ENCODE measurements at regions not wholly inside any gene's neighbourhood (a gene's known extent, or its start where the extent isn't known, plus 50 kb on each side); places are given as distances from the start of the nearest gene placed in this dataset.

GRCh38 chr5:72760259-72760658, 56.2 kb upstream of the TNPO1 start:
- TF ChIP-seq POLR2A (IDR thresholded peaks at IDR 0.05; ENCODE audit: extremely low read depth, insufficient read length) (no peak), MAX (IDR thresholded peaks at IDR 0.05; ENCODE audit: low read depth, low read length) (no peak), MYC (IDR thresholded peaks at IDR 0.05; ENCODE audit: low read depth, low read length) (no peak)
- TF ChIP-seq, protein P1, sequence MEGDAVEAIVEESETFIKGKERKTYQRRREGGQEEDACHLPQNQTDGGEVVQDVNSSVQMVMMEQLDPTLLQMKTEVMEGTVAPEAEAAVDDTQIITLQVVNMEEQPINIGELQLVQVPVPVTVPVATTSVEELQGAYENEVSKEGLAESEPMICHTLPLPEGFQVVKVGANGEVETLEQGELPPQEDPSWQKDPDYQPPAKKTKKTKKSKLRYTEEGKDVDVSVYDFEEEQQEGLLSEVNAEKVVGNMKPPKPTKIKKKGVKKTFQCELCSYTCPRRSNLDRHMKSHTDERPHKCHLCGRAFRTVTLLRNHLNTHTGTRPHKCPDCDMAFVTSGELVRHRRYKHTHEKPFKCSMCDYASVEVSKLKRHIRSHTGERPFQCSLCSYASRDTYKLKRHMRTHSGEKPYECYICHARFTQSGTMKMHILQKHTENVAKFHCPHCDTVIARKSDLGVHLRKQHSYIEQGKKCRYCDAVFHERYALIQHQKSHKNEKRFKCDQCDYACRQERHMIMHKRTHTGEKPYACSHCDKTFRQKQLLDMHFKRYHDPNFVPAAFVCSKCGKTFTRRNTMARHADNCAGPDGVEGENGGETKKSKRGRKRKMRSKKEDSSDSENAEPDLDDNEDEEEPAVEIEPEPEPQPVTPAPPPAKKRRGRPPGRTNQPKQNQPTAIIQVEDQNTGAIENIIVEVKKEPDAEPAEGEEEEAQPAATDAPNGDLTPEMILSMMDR (IDR thresholded peaks at IDR 0.05; ENCODE audit: low read depth, low read length): no peak
- DNase-seq (ENCODE audit: low read depth): no peak
- no peak overlapping the region for H3K4me3 ChIP-seq (ENCODE audit: low read depth, low read length)

- no peak overlapping the region for H3K4me3 ChIP-seq (ENCODE audit: low read depth, low read length)
- TF ChIP-seq MYC (IDR thresholded peaks at IDR 0.05; ENCODE audit: low read depth, low read length) (no peak), POLR2A (IDR thresholded peaks at IDR 0.05; ENCODE audit: extremely low read depth, insufficient read length) (no peak), MAX (IDR thresholded peaks at IDR 0.05; ENCODE audit: low read depth, low read length) (no peak)
- TF ChIP-seq, protein P1 (IDR thresholded peaks at IDR 0.05; ENCODE audit: low read depth, low read length): no peak
- DNase-seq (ENCODE audit: low read depth): peak; percentile 1
Measured at GRCh38 chr5:72752909-72753308, 63.6 kb upstream of the TNPO1 start.

- H3K4me3 ChIP-seq (ENCODE audit: low read depth, low read length): no peak overlapping the region
- DNase-seq (ENCODE audit: low read depth): no peak
- TF ChIP-seq MAX (IDR thresholded peaks at IDR 0.05; ENCODE audit: low read depth, low read length): no peak
- TF ChIP-seq, protein P1 (IDR thresholded peaks at IDR 0.05; ENCODE audit: low read depth, low read length): no peak
- TF ChIP-seq MYC (IDR thresholded peaks at IDR 0.05; ENCODE audit: low read depth, low read length): no peak
Measured at GRCh38 chr5:72749362-72749997, 67.0 kb upstream of the TNPO1 start.

DNA sequence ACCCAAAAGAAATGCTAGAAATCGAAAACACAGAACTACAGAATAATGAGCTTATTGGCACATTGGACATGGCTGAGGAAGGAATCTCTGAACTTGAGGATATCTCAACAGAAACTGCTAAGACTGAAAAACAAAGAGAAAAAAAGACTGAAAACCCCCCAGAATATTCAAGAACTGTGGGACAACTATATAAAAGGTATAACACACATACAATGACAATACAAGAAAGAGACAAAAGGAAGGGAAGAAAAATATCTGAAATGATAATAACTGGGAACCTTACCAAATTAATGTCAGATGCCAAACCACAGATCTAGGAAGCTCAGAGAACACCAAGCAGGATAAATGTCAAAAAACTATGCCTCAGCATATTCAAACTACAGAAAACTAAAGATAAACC, 68.6 kb upstream of the TNPO1 start:
- no peak for DNase-seq (ENCODE audit: low read depth)
- no peak overlapping the region for H3K4me3 ChIP-seq (ENCODE audit: low read depth, low read length)
- no peak for TF ChIP-seq MAX (IDR thresholded peaks at IDR 0.05; ENCODE audit: low read depth, low read length)
- no peak for TF ChIP-seq MYC (IDR thresholded peaks at IDR 0.05; ENCODE audit: low read depth, low read length)
- TF ChIP-seq POLR2A (IDR thresholded peaks at IDR 0.05; ENCODE audit: extremely low read depth, insufficient read length): no peak
- TF ChIP-seq, protein P1 (IDR thresholded peaks at IDR 0.05; ENCODE audit: low read depth, low read length): no peak

GRCh38 chr5:72746736-72747135, 69.7 kb upstream of the TNPO1 start:
- DNase-seq (ENCODE audit: low read depth): no peak
- H3K4me3 ChIP-seq (ENCODE audit: low read depth, low read length): no peak overlapping the region
- TF ChIP-seq POLR2A (IDR thresholded peaks at IDR 0.05; ENCODE audit: extremely low read depth, insufficient read length) (no peak), MYC (IDR thresholded peaks at IDR 0.05; ENCODE audit: low read depth, low read length) (no peak), MAX (IDR thresholded peaks at IDR 0.05; ENCODE audit: low read depth, low read length) (no peak)
- TF ChIP-seq, protein P1 (IDR thresholded peaks at IDR 0.05; ENCODE audit: low read depth, low read length): no peak
